ENCODE measurements at regions not wholly inside any gene's neighbourhood (a gene's known extent, or its start where the extent isn't known, plus 50 kb on each side); places are given as distances from the start of the nearest gene placed in this dataset.

- TF ChIP-seq REST (IDR thresholded peaks at IDR 0.05; ENCODE audit: insufficient read depth in 1 of 2, low read depth in 2 of 2, low read length in 1 of 2) (no peak), CTCF (IDR thresholded peaks at IDR 0.05) (no peak), POLR2AphosphoS5 (IDR thresholded peaks at IDR 0.05; ENCODE audit: low read depth, low read length) (no peak), SIN3A (IDR thresholded peaks at IDR 0.05; ENCODE audit: borderline replicate concordance, insufficient read depth, low read depth, low read length) (no peak), TCF7L2 (IDR thresholded peaks at IDR 0.05; ENCODE audit: low read depth, low read length) (no peak)
Observed at GRCh38 chr3:13710251-13710650, 161.3 kb downstream of the FBLN2 start.
